ENCODE measurements at regions not wholly inside any gene's neighbourhood (a gene's known extent, or its start where the extent isn't known, plus 50 kb on each side); places are given as distances from the start of the nearest gene placed in this dataset.

DNA sequence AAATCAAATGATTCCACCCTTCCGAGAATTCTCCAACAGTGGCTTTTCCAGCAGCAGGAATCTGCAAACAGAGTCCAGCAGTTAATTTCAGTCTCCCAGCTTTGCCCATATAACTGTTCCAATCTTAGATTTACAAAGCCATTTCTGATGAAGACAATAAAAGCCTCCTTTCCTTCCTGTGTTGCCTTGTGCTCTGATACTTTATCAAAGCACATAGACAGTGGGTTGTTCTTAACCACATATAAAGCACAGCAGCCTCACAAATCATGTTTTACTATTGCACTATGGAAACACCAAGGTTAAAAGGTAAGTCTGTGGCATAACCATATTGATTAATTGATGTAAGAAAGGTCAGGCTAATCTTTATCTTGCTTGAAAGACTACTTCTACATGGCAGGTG is 89.8 kb upstream of the MMADHC start:
- WGBS (ENCODE audit: extremely low coverage, insufficient read length, low lambda C conversion rate), result no CpG with 5 or more reads among the region's 1 CpG
- Mint-ChIP-seq H3K27ac (no peak overlapping the region), H3K36me3 (ENCODE audit: insufficient read depth in 1 of 3, low read depth in 3 of 3) (no peaks in the 10 kb centered on the region; a peak in 1 of 7 replicates), H3K4me3 (no peak overlapping the region), H3K4me1 (no peaks in the 10 kb centered on the region), H3K9me3 (peaks cover 3% of the 10 kb centered on the region in 2 experiments; a peak in 3 of 5 replicates), H3K27me3 (ENCODE audit: low read depth) (no peaks in the 10 kb centered on the region; the same call in 1 of the 2 replicates)
- Histone ChIP-seq H3K9me3 (ENCODE audit: control insufficient read depth, low read depth, low read length) (no peaks in the 10 kb centered on the region), H4K91ac (ENCODE audit: insufficient read length, low read depth, low read length) (no peak overlapping the region), H4K5ac (ENCODE audit: insufficient read length, low read depth, low read length) (no peak overlapping the region), H3K27ac (ENCODE audit: insufficient read length, low read depth, low read length) (no peak overlapping the region), H2BK20ac (ENCODE audit: low read depth, low read length, poor library complexity, severe bottlenecking) (no peak overlapping the region), H3K9ac (ENCODE audit: extremely low read depth, insufficient read length, low read length) (no peak overlapping the region), H2BK5ac (ENCODE audit: insufficient read length, low read length) (no peak overlapping the region), H3K23me2 (ENCODE audit: insufficient read length, low read depth, low read length, poor library complexity, severe bottlenecking) (no peaks in the 10 kb centered on the region), H2BK120ac (ENCODE audit: low read depth, low read length, poor library complexity, severe bottlenecking) (no peak overlapping the region), H3K79me1 (ENCODE audit: insufficient read depth, low read depth, low read length, poor library complexity, severe bottlenecking) (no peaks in the 10 kb centered on the region), H3K4me2 (ENCODE audit: insufficient read depth, insufficient read length, low read length) (no peak overlapping the region), H3K4me1 (ENCODE audit: insufficient read depth, low read length) (no peaks in the 10 kb centered on the region), H3T11ph (ENCODE audit: low read length) (no peak overlapping the region), H2AK5ac (ENCODE audit: insufficient read length, low read length) (no peak overlapping the region), H3K4ac (ENCODE audit: low read depth, low read length) (no peak overlapping the region), H3K14ac (ENCODE audit: insufficient read depth, low read length) (no peak overlapping the region), H3K27me3 (ENCODE audit: insufficient read depth, low read length) (no peaks in the 10 kb centered on the region), H3K56ac (ENCODE audit: insufficient read length, low read depth, low read length) (no peak overlapping the region), H2BK15ac (ENCODE audit: low read depth, low read length) (no peak overlapping the region), H2BK12ac (ENCODE audit: insufficient read length, low read depth, low read length) (no peak overlapping the region), H3K79me2 (ENCODE audit: insufficient read depth, low read length) (no peaks in the 10 kb centered on the region), H3K18ac (ENCODE audit: insufficient read length, low read depth, low read length) (no peak overlapping the region), H3K23ac (ENCODE audit: insufficient read length, low read depth, low read length) (no peak overlapping the region), H4K8ac (replicated peaks; ENCODE audit: insufficient read length, low read depth, low read length) (no peak overlapping the region), H2AFZ (ENCODE audit: low read length) (no peak overlapping the region), H4K20me1 (ENCODE audit: control insufficient read depth, insufficient read depth, insufficient read length) (no peaks in the 10 kb centered on the region)
- TF ChIP-seq, protein P1, sequence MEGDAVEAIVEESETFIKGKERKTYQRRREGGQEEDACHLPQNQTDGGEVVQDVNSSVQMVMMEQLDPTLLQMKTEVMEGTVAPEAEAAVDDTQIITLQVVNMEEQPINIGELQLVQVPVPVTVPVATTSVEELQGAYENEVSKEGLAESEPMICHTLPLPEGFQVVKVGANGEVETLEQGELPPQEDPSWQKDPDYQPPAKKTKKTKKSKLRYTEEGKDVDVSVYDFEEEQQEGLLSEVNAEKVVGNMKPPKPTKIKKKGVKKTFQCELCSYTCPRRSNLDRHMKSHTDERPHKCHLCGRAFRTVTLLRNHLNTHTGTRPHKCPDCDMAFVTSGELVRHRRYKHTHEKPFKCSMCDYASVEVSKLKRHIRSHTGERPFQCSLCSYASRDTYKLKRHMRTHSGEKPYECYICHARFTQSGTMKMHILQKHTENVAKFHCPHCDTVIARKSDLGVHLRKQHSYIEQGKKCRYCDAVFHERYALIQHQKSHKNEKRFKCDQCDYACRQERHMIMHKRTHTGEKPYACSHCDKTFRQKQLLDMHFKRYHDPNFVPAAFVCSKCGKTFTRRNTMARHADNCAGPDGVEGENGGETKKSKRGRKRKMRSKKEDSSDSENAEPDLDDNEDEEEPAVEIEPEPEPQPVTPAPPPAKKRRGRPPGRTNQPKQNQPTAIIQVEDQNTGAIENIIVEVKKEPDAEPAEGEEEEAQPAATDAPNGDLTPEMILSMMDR (conservative IDR thresholded peaks at IDR 0.05), result no peak
- no peak for DNase-seq
